ENCODE measurements at regions not wholly inside any gene's neighbourhood (a gene's known extent, or its start where the extent isn't known, plus 50 kb on each side); places are given as distances from the start of the nearest gene placed in this dataset.

DNA sequence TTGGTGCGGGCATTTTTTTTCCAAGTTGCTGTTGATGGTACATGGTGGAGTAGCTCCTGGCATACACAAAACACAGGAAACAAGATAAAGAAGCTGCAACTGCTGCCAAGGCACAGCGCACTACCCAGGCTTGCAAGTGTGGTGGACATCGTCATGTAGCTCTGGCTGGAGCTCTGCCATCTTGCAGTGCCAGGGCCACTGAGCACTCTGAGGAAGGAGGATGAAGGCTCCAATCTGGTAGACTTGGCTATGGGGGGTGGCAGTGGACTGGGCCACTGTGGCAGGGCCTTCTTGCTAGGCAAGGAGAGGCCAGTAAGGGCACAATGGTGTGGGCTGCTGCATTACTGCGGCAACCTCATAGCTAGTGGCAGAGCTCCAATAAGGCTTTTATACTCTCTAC, 263.5 kb downstream of the CENPW start:
- TF ChIP-seq EP300 (IDR thresholded peaks at IDR 0.05) = no peak
- TF ChIP-seq, protein P1, sequence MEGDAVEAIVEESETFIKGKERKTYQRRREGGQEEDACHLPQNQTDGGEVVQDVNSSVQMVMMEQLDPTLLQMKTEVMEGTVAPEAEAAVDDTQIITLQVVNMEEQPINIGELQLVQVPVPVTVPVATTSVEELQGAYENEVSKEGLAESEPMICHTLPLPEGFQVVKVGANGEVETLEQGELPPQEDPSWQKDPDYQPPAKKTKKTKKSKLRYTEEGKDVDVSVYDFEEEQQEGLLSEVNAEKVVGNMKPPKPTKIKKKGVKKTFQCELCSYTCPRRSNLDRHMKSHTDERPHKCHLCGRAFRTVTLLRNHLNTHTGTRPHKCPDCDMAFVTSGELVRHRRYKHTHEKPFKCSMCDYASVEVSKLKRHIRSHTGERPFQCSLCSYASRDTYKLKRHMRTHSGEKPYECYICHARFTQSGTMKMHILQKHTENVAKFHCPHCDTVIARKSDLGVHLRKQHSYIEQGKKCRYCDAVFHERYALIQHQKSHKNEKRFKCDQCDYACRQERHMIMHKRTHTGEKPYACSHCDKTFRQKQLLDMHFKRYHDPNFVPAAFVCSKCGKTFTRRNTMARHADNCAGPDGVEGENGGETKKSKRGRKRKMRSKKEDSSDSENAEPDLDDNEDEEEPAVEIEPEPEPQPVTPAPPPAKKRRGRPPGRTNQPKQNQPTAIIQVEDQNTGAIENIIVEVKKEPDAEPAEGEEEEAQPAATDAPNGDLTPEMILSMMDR (IDR thresholded peaks at IDR 0.05) = no peak
